GM18505 (cell line): ENCODE measurements at regions not wholly inside any gene's neighbourhood (a gene's known extent, or its start where the extent isn't known, plus 50 kb on each side); places are given as distances from the start of the nearest gene placed in this dataset.
"Not testable (repeated sequence)": the region's sequence is repeated elsewhere in the genome, so short reads cannot be mapped to it uniquely, and the experiment has no call there.

Experiments used
- ATAC-seq: cut with Tn5 transposase; IDR thresholded peaks from one replicate; pipeline ENCODE4 v1.9.1; 2021; ENCODE audit not compliant: unreplicated experiment
- POLR2A ChIP-seq: IDR thresholded peaks from 4 replicates; pipeline ENCODE4 v1.6.1; 2011; ENCODE audit warnings: borderline replicate concordance; ENCODE audit not compliant: insufficient read depth, insufficient read length; ENCODE audit errors: extremely low read depth

DNA sequence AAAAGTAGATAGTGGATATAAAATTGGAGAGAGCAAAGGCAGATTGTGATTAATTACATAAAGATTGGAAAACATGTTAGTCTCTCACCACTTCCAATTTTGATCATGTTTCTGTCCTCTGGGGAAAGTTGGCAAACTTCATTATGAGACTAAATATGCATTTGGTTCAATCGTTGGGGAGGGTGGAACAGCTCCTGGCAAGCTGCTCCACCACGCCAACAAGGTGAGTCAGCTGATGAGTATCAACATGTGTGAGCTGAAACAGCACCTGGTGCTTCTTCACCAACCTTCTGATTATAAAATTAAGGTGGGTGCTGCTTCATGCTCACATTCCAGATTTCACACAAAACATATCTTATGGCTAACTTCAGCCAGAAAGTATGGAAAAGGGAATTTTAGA lies 1784.6 kb downstream of the SLITRK5 start:
- ATAC-seq, result no peak
- TF ChIP-seq POLR2A, result no peak

DNA sequence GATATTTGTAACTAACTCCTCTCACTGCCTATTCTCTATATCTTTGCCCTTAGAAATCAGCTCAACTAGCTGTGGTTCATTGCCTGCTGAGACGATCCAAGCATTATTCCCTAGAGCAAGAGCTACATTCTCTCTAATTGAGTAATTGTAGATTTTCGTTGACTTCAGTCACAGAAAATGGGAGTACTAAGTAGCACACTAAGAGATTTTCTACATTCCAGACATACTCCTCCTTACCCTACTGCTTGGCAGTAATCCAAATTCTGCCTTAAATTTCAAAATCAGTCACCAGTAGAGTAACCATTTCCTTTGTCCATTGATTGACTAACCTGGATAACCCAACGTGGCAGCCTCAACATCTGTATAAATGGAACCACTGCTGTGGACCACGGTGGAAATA lies 1786.8 kb downstream of the SLITRK5 start:
- no peak for TF ChIP-seq POLR2A
- no peak for ATAC-seq

DNA sequence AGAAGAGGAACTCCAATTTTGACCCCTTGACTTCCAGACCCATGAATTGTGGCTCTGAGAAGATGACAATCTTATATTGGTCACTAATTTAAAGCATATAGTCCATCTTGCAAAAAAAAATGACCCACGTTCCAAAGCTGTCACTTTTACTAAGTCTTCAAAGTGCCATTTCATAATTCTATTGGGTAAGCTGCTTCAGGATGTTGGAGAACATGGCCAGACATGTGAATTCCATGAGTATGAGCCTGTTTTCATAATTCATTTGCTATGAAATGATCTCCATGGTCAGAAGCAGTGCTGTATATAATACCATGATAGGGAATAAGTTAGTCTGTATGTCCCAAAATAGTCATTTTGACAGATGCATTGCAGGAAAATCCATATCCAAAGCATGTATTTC lies 1787.3 kb downstream of the SLITRK5 start:
- no peak for TF ChIP-seq POLR2A
- no peak for ATAC-seq

DNA sequence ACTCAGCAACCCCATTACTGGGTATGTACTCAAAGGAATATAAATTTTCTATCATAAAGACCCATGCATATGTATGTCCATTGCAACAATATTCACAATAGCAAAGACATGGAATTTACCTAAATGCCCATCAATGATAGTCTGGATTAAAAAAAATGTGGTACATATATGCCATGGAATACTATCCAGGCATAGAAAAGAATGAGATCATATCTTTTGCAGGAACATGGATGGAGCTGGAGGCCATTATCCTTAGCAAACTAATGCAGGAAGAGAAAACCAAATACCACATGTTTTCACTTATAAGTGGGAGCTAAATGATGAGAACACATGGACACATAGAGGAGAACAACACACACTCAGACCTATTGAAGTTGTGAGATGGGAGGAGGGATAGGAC lies 1789.7 kb downstream of the SLITRK5 start:
- not testable (repeated sequence) for ATAC-seq

DNA sequence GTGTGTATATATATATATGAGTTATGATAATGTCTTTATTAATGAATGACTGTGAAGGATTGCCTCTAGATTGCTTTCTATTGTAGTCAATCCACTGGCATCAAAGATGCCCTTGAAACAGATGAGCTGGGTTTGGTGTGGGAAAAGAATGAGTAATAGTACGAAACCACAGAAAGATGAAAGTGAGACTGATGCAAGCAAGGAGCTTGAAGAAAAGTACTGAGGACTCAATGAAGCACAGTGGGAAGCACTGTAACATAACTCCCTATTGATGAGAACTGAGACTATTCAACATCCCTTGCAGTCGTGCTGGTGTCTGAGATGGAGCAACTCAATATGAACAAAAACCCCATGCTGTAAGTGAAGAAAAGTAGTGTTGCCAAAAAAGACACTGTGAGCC lies 1794.2 kb downstream of the SLITRK5 start:
- no peak for TF ChIP-seq POLR2A
- peak; percentile 81 for ATAC-seq

DNA sequence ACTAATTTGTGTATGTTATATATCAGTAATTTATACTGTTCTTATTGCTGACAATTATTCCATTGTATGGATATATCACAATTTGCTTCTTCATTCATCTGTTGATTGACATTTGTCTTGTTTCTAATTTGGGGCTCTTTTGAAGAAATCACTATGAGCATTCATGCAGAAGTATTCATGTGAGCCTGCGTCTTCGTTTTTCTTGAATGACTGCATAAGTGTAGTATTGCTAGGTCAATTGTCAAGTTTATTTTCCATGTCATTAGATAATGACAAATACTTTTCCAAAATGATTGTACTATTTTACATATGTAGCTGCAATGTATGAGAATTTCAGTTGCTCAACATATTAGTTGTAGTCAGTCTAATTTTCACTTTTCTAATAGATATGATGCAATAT lies 1796.9 kb downstream of the SLITRK5 start:
- no peak for ATAC-seq
- TF ChIP-seq POLR2A, result no peak

DNA sequence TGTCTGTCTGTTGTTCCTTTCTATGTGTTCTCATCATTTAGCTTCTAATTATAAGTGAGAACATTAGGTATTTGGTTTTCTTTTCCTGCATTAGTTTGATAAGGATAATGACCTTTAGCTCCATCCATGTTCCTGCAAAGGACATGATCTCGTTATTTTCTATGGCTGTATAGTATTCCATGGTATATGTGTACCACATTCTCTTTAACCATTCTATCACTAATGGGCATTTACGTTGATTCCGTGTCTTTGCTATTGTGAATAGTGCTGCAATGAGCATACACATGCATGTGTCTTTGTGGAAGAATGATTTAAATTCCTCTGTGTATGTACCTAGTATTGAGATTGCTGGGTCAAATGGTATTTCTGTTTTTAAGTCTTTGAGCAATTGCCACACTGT lies 1799.7 kb downstream of the SLITRK5 start:
- ATAC-seq, result no peak
- TF ChIP-seq POLR2A, result no peak

DNA sequence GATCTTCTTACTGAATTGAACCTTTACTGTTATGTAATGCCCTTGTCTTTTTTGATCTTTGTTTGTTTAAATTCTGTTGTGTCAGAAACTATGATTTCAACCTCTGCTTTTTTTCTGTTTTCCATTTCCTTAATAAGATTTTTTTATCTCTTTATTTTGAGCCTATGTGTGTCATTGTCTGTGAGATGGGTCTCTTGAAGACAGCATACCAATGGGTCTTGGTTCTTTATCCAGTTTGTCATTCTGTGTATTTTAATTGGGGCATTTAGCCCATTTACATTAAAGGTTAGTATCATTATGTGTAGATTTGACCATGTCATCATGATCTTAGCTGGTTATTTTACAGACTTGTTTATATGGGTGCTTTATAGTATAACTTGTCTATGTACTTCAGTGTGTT lies 1803.3 kb downstream of the SLITRK5 start:
- no peak for TF ChIP-seq POLR2A
- no peak for ATAC-seq

DNA sequence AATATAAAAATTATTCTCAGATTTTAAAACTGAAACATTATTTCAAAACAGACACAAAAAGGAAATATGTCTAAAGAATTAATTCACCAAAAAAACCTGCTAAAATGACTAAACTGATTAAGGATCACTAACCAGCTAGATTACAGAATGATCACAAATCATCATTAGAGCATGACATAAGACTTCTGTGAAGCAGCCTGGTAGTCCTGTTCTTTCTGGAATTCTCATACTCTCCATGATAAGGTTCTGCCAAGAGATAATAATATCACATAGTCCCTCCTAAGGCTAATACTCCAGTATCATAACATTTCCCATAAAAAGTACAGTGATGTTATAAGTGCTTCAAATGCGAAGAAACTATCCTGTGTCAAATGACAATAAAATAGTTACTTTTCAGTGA lies 1814.9 kb downstream of the SLITRK5 start:
- ATAC-seq, result no peak
- TF ChIP-seq POLR2A, result no peak

DNA sequence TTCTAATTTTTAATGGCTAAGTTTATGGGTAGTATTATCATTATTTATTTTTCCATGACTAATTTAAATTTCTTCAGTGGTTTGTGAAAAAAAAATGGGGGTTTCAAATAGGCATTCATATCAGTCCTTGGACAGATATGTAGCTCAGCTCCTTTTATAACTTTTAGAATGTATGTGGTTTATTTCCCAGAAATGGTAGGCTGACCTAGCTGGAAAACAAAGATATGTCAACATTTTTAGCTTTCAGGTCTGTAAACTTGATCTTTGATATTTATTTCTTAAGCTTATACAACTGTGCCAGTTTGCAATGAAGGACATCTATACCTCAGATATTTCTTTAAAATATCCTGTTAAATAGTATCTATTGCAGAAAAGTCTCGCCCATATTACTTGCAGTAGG lies 1815.5 kb downstream of the SLITRK5 start:
- no peak for TF ChIP-seq POLR2A
- ATAC-seq, result no peak

DNA sequence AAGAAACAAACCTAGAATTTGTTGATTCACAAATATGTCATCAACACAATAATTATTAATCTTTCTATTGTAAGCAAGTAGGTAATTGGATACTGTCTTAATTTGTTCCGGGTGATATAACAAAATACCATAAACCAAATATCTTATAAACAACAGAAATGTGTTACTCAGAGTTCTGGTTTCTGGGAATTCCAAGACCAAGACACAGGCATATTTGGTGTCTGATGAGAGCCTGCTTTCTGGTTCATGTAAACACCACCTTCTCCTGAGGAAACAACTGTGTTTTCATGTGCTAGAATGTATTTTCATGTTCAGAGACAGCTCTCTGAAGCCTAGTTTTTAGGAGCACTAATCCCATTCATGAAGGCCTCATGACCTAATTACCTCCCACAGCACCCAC lies 1819.5 kb downstream of the SLITRK5 start:
- ATAC-seq, result no peak
- no peak for TF ChIP-seq POLR2A

DNA sequence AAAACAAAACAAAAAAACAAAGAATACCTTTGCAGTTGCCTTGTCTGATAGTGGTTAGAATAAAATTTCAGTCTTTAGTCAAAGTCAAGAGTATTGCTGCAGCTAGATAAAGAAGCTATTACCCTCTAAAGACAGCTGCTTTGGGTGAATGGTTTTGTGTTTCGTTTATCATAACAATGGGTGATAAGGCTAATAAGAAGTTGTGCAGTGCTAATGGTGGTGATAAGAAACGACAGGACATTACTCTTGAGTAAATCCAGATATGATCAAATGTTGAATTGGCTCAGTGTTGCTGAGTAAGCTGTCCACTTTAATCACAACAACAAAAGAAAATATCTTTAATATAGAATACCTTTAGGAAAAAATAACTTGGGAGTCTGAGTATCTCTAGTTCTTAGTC lies 1825.3 kb downstream of the SLITRK5 start:
- TF ChIP-seq POLR2A, result no peak
- no peak for ATAC-seq

DNA sequence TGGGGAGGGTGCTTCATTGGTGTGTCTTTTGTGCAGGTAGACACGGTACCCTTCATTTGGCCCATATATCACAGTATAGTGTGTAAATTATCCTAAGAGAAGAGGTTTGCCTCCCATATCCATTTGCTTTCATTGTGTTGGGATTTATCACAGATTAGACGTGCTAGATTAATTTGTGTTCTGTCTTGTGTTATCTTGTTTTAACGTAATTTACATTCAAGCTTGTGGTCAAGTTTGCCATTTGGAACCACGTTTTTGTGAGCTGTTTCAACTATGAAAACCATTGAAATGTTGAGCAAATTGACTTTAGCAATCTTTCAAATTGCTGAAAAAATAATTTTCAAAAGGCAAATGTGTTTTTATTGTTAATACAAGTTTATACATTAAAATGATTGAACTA lies 1826.5 kb downstream of the SLITRK5 start:
- no peak for ATAC-seq
- no peak for TF ChIP-seq POLR2A

DNA sequence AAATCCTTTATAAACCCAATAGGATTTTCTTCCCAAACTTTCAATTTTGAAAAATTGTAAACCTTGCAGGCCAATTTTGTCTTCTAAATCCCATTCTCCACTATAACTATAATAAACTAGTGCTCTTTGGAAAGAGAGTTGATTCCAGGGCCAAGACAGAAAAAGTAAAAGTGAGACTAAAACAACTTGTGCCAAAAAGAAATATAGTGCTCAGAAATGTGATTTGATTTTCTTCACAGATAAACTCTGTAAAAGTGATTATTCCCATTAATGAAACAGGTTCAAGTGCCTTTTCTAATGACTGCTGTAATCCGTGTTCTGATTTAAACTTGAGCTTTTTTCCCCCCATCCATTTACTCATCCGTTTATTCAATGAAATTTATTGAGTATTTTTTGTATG lies 1831.1 kb downstream of the SLITRK5 start:
- no peak for TF ChIP-seq POLR2A
- no peak for ATAC-seq

DNA sequence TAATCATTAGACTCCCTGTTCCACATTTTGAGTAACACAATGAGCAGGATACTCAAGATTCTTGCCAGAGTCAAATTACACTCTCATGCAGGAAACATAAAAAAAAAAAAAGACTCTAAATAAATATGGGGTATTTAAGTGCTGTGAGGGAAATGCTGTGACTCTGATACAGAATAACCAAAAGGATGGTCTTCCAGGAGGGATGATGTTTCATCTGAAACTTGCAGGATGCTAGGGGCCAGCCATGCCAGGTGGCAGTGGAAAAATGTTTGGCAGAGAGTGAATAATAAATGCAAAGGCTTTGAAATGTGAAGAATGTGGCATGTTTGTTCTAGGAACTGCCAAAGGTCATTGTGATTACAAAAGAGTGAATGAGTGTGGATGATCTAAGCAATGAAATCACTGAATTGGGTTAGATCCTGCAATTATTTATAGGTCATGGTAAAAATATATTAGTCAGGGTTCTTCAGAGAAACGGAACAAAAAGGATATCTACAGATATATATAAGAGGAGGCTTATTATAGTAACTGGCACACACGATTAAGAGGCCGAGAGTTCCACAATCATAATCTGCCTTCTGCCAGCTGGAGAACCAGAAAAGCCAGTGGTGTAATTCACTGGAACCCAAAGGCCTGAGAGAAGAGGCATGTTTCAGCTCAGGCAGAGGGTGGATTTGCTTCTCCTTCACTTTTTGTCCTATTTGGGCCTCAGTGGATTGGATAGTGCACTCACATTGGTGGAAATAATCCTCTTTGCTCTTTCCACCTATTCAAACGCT lies 1832.8 kb upstream of the MIR17HG start:
- no peak for ATAC-seq
- TF ChIP-seq POLR2A, result no peak
